PC-9 (cell line): ENCODE measurements at regions not wholly inside any gene's neighbourhood (a gene's known extent, or its start where the extent isn't known, plus 50 kb on each side); places are given as distances from the start of the nearest gene placed in this dataset.

Source experiments
- EZH2 ChIP-seq: fragments of 200-600 bp; sonication (generic); IDR thresholded peaks from 2 replicates; pipeline ENCODE4 v1.8.0; 2017; ENCODE audit warnings: antibody characterized with exemption, low read depth
- TF ChIP-seq, protein P1 (sequence below): fragments of 200-600 bp; sonication (generic); conservative IDR thresholded peaks from 2 replicates; pipeline ENCODE4 v1.6.1; 2017; ENCODE audit warnings: mixed run types, antibody characterized with exemption, mild to moderate bottlenecking, moderate library complexity

DNA sequence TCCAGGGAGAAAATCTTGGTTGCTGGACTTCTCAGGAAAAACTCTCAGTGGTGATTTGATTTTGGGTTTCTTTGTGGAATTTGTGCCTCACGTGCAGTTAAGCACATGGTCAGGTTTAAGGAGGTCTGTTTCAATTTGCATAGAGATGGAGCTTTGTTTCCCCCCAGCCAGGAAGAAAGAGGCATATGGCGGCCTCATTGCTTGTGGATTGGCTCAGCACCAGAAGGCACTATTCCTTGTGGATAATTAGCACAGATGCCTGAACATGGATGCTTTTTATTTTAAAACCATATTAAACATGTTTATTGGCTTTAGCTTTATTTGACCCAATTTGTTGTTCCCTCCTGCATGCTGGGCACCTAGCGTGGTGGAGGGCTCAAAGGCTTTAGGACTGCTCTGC lies 125.1 kb upstream of the RGMA start:
- TF ChIP-seq, protein P1, sequence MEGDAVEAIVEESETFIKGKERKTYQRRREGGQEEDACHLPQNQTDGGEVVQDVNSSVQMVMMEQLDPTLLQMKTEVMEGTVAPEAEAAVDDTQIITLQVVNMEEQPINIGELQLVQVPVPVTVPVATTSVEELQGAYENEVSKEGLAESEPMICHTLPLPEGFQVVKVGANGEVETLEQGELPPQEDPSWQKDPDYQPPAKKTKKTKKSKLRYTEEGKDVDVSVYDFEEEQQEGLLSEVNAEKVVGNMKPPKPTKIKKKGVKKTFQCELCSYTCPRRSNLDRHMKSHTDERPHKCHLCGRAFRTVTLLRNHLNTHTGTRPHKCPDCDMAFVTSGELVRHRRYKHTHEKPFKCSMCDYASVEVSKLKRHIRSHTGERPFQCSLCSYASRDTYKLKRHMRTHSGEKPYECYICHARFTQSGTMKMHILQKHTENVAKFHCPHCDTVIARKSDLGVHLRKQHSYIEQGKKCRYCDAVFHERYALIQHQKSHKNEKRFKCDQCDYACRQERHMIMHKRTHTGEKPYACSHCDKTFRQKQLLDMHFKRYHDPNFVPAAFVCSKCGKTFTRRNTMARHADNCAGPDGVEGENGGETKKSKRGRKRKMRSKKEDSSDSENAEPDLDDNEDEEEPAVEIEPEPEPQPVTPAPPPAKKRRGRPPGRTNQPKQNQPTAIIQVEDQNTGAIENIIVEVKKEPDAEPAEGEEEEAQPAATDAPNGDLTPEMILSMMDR = no peak
- TF ChIP-seq EZH2 = no peak
